ENCODE measurements at regions not wholly inside any gene's neighbourhood (a gene's known extent, or its start where the extent isn't known, plus 50 kb on each side); places are given as distances from the start of the nearest gene placed in this dataset.

GRCh38 chr6:137751768-137752560 is 115.1 kb upstream of the TNFAIP3 start:
- TF ChIP-seq EZH2 (IDR thresholded peaks at IDR 0.05; ENCODE audit: low read length, missing control alignments) = no peak
- TF ChIP-seq, protein P1, sequence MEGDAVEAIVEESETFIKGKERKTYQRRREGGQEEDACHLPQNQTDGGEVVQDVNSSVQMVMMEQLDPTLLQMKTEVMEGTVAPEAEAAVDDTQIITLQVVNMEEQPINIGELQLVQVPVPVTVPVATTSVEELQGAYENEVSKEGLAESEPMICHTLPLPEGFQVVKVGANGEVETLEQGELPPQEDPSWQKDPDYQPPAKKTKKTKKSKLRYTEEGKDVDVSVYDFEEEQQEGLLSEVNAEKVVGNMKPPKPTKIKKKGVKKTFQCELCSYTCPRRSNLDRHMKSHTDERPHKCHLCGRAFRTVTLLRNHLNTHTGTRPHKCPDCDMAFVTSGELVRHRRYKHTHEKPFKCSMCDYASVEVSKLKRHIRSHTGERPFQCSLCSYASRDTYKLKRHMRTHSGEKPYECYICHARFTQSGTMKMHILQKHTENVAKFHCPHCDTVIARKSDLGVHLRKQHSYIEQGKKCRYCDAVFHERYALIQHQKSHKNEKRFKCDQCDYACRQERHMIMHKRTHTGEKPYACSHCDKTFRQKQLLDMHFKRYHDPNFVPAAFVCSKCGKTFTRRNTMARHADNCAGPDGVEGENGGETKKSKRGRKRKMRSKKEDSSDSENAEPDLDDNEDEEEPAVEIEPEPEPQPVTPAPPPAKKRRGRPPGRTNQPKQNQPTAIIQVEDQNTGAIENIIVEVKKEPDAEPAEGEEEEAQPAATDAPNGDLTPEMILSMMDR (conservative IDR thresholded peaks at IDR 0.05 in 1 of 2, IDR thresholded peaks at IDR 0.05 in 1 of 2; ENCODE audit: low read depth in 1 of 2, low read length in 2 of 2) = no peak
